Stromal cell of bone marrow (primary cell): ENCODE measurements at regions not wholly inside any gene's neighbourhood (a gene's known extent, or its start where the extent isn't known, plus 50 kb on each side); places are given as distances from the start of the nearest gene placed in this dataset.

Experiments used
- DNase-seq: peaks from one replicate; pipeline ENCODE4 v3.0.0-alpha.2; 2012; ENCODE audit warnings: low read depth

DNA sequence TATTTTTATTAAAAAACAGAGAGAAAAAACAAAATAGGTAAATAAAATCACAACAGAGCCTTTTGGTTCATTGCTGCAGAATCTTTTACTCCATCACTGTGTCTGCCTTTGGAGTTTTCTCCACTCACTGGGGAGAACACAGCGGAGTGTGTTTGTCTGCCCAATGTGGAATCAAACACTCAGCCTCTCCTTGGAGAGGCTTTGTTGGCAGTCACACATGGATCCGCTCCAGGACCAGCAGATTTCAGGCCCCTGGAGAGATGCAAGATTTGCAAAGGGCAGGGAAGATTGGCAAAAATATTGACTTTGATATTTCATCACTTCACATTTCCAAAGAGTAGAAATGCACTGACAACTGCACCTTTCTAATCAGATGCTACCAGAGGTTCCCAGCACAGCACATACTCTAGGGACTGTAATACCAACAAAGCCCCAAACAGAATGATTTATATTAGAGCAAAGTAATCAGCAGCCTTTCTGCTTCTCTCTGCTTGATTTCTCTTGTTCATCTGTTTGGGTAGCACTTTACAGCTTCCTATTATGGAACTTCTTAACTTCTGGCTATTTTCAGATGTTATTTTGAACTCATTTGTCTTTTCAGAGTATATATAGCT, 1898.8 kb upstream of the PIK3C3 start:
- DNase-seq: no peak

DNA sequence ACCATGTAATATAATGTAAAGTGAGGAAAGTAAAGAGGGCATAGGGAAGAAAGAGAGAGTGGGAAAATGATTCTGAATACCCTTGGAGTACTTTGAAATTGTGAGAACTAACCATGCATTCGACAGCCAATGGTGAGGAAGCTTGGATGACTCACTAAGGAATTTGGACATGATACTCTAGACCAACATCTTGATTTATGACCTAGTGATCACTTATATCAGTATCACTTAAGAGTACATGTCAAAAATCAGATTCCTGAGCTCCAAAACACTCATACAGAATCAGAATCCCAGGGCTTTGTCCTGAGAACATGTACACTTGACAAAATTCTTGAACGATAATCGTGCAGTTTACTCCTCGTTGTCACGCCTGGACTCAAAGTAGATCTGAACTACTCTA, 1899.8 kb upstream of the PIK3C3 start:
- no peak for DNase-seq

DNA sequence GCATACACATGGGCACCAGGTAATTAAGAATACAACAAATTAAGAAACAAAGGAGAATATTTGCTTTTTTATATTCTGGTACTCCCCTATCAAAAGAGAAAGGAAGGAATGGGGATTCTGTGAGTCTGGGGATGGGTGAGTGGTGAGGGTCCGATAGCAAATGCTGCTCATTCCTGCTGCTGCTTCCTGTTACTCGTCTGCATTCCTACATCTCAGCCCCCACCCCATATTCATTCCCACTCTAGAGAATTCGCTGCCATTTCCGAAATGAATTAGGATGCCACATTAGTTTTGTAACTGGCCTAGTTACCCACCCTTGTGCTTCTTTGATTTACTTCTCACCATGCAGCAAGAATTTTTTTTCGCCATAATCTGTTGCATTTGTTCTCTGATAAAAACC, 1905.3 kb upstream of the PIK3C3 start:
- no peak for DNase-seq

DNA sequence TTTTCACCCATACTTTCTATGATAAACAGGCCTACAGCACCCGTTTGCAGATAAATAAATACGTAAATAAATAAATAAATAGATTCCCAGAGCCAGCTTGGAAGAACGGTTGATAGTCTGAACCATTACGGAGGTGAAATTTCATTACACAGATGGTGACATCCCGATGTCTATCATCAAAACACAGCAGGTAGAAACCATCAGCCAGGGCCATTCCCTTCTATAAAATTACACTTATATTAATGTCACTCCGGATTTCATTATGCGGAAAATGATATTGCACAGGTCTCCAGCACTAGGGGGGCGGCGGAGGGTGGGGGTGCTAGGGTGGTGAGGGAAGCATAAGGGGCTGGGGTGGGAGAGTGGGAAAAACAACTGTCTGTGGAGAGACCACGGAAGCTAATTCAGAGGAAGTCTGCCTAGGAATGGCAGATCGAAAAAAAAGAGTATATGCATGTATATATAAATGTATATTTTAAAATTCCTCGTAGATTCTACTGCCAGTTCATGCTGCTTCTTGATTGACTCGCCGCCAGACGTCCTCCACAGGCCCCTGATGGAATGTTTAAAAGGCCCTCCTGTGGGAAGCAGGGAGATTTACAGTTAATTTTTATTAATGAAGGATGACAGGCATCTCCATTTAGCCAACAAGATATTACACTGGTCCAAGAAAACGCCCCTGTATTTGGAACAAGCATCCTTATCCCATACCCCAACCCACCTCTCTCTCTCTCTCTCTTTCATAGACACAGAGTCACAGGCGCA, 1906.0 kb upstream of the PIK3C3 start:
- DNase-seq: no peak

DNA sequence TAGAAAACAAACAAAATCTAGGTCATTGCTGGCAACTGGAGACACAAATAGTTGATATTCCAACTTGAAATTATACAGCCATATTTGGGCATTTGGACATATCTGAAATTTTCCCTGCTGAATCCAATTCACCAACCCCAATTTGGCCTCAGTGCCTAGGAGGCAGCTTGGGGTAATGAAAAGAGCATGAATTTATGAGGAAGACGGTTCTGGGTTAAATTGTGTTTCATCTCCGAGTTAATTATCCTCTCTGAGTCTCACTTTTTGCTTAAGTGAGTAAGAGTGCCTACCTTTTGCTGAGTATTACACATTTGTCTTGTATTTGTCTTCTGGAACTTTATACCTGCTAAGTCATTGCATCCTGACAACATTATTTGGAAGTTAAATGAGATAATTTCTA, 1906.8 kb upstream of the PIK3C3 start:
- no peak for DNase-seq

DNA sequence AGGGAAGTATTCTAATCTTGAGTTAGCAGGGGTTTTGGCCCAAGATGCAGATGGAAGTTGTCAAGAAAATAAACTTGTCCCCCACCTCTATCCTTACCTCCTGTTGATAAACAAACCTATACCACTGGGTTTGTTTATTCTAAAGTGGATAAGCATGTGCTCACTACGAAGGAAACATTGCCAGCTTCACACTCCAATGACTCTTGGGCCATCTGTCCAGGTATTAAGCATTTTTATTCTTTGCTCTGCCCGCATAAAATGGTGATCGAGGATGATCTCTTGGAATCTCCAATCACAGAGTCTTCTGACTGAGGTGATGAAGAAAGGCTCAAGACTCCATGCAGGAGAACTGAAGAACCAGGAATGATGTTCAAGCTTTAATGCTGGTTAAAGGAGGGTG, 1908.4 kb upstream of the PIK3C3 start:
- no peak for DNase-seq

DNA sequence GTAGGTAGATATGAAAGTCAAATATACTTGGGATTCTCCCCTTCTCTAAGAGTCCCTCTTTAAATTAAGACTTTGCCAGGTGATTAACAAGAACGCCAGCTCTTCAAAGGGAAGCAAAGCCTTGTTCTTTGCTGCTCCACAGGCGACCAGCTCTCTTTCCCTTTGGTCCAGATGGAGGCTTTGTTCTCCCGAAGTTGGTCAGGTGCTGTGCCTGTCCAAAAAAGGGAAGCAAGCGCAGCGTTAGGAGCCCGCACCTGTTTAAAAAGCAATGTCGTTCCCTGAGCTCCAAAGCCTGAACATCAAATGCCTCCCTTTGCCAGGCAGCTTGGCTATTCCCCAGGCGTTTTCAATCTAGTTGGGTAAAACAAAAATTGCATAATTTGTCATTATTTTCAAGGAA, 1913.1 kb upstream of the PIK3C3 start:
- no peak for DNase-seq

DNA sequence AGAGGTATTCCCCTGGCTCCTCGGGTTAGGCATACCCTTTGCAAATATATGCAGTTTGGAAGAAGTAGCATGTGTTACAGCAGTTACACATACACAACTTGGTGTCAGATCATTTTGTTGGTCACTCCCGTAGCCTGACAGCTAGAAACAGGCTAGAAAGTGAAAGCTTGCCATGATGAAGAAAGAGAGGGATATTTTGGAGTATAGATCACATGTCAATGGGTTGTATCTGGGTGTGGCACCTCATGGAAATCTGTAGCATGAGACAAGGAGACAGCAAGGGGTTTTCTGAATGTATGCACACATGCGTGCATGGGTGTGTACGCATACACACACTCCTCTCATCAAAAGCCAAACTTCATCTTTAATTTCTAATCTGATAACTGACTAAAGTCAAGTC, 1914.5 kb upstream of the PIK3C3 start:
- no peak for DNase-seq

DNA sequence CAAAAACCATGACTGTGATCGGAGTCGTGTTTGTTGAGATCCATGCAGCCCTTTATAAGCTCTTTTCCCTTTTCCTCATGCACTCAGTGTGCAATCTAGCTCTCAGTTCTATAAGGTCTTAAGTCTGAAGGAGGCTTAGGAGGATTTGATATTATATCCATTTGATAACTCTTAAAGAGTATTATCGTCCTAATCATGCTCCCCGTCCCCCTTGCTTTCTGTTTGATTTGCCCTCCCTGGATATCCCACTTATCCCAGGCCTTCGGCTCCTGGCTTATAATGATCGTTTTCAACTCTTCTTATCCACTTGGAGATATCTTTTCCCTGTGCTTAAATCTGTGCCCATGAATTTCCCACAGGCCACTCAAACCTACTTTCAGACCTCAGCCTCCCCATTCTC, 1917.7 kb upstream of the PIK3C3 start:
- no peak for DNase-seq

DNA sequence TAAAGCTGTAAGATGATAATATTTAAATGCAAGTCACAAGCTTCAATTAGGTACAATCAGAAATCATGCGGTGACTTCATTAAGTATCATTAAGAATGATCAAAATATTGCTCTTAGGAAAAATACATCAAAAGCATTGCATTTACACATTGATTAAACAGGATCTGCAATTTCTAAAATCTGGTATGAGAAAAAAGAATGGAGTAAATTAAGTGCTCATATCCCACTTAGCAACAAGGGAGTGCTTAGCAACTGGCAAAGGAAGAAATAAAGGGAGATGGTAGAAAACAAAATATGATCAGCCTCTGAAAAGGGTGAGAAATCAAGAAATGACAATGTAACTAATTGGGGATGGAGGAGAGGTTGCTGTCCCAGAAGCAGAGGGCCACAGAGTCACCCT, 1918.2 kb upstream of the PIK3C3 start:
- no peak for DNase-seq

DNA sequence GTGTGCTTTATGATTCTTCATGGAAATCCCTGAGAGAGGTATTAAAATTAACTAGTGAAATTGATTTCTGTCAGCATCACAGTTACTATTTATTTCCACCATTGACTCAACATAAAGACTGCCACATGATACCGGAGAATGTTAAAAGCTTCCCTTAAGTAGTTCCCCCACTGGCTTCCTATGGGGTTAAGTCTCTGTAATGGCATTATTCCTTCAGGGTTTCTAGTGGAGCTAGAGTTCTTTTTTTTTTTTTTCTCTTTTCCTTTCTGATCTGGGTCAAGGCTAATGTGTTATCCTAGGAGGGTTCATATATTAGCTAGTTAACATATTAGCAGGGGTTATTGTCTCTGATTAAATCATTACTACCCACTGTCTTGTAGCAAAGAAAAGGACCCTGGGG, 1919.1 kb upstream of the PIK3C3 start:
- DNase-seq: no peak

DNA sequence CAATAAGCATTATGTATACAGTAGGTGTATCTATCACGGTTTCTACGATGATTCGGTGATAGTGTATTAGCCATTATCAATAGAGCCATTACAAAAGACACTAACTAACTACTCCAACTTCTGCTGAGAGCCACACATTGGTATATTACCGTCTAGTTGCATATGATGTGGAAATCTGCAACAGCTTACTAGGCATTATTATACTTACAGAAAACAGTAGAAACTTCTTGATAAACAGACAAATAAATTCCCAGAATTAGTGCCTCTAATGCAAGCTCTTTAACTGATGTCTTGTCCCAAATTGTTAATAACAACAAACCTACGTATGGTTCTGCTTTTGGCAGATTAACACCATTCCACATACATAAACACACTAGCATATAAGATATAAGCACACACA, 1923.0 kb upstream of the PIK3C3 start:
- no peak for DNase-seq

DNA sequence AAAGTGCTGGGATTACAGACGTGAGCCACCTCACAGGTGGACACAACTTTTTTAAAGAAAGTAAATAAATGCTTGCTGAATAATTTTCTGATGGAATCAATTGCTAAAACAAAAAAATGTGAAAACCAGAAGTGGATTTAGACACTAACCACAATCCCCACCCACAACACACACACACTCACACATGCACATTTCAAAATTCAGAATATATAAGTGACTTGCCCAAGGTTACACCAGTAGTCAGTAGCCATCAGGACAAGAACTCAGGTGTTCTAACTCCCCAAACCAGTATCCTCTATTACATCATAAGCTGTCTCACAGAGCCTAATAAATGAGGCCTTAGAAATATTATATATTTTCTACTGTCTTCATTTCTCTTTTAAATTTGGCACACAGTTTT, 1923.6 kb upstream of the PIK3C3 start:
- no peak for DNase-seq

DNA sequence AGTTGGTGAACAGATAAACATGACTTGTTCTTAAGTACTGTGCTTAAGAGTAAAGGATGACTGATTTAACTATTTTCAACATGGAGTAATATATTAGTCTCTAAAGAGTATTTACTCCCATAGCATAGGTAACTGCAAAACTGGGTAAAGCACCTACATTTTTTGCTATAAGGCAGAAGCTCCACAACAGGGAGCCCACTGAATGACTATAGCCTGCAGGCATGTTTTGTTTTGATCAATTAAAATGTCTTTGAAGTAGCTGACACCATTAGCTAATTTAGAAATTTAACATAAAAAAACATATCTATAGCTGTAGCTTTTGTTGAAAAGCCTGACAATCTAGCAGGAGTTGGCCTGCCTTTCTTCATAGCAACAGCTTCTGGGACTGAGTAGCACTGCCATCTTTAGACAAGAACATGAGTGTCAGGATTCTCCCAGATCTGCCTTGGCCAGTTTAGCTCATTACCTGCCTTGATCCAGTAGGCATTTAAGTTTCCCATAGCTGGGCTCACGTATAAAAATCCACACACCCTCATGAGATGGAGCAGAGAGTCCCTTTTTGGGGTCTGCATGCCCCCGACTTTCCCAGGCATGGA, 1935.1 kb upstream of the PIK3C3 start:
- no peak for DNase-seq

DNA sequence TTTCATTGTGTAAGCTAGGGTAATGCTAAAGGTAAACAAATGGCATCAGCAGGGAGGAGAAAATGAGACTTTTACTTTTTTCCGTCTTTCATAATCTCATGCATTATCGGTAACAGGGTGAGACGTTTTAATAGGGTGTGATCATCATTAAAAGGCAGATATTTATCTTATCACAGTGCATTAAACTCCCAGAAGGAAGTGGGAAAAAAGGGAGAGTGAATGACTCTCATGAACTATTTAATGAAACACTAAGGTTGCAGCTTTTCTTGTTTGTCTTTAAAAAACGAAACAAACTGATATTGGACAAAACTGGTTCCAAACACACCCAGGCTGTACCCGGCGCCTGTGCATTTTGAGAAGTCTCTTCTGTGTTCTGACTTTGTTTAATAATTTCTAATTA, 1936.8 kb upstream of the PIK3C3 start:
- DNase-seq: no peak

DNA sequence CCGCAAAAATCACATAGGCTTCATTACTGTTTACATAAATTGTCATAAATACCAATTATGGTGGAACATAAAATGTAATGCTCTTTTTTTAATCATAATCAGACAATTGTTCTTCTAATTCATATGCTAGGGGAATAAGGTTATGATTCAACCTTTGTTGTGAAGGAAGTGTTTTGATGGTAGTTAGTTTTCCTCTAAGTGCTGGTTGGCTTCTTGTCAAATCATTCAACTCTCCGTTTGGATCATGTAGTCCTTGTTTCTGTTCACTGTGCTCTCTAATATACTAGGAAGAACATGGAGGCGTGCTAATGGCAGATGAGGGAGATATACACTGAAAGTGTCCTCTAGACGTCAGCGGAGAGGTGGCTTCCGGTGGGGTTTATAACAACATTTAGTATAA, 1938.0 kb upstream of the PIK3C3 start:
- DNase-seq: no peak

DNA sequence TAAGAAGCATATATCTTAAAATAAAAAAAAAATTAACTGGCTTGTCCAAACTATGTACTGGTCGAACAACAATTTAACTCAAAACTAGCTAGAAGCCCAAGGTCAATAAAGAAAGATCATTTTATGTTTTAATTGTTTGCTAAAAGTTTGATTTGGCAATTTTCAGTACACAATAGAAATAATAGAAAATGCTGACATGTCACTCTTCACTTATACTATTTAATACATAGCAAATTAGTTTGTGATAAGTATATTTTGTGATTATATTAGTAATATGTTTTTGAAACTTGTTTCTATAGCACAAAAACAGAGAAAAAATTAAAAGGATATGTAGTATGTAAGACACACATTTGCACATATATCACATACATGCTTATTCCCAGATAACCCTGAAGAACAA, 1938.6 kb upstream of the PIK3C3 start:
- no peak for DNase-seq

DNA sequence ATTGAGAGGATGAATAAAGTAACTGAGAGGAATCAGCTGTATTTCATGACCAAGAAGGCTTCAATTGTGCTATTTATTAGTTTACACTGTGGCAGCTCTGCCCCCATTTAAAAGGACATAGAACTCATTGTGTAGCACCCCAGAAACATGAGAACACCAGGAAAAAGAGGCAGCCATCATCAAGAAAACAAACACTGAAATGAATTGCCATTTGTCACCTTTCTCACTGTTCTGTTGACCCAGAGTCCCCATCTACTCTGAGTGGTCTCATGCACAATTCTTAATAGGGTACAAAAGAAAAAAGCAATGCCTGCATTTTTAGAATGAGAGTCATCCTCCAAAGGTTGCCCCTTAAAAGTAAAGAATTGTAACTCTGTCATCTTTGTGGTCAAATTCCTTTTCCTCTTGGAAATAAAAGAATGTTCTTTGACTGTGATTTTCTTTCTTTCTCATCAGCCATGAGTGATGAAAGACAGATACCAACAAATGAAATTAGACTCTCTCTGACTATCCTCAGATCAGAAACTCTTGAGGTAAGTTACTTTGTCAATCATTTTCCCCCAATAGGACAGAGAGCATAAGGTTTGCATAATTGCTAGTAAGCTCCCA, 1941.9 kb upstream of the PIK3C3 start:
- no peak for DNase-seq

DNA sequence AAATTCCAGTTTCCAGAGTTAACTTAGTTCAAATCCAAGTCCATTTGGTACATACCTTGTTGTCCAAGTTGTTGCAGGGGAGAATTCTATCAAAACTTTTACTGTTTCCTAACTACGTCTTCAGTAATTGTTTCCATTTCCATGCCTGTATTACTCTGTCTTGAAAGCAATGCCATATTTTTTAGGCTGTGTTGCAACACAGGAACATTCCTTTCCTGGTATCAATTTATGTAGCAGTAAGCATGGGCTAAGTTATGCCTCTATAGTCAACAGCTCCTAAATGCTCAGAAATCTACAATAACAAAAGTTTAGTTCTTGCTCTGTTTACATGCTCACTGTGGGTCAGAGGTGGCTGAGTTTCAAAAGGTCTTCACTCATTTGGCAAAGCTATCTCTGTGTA, 1943.8 kb upstream of the PIK3C3 start:
- DNase-seq: no peak

DNA sequence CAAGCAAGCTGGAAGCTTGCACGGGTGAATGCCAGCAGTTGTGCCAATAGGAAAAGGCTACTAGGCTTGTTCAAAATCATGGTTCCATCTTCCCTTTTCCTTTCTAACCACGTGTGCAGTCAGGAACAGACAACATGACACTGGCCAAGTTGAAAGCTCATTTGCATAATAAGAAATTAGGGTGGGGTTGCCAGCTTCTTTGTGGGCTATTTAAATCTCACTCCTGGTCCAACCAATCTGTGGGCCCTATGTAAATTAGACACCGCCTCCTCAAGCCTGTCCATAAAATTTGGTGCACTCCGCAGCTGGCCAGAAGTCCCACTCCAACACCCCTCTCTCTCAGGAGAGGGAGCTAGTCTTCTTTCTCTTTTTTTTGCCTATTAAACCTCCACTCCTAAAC, 1948.4 kb upstream of the PIK3C3 start:
- DNase-seq: no peak

DNA sequence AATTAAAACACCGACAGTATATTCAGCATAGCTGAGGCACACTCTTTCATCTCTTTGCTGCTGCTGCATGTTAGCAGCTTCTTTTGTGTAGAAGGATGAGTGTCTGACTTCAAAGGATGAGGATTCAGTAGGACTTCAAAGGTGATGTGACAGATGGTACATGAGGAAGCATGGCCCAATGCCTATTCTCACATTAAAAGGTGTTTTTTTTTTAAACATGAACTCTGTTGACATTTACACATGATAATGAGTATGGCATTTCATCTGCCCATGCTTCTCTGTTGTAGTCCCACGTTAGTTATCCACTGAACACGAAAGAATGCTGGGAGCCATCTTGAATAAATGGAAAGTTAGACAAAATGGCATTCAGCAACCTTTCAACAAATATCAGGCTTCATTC, 1950.8 kb upstream of the PIK3C3 start:
- no peak for DNase-seq

DNA sequence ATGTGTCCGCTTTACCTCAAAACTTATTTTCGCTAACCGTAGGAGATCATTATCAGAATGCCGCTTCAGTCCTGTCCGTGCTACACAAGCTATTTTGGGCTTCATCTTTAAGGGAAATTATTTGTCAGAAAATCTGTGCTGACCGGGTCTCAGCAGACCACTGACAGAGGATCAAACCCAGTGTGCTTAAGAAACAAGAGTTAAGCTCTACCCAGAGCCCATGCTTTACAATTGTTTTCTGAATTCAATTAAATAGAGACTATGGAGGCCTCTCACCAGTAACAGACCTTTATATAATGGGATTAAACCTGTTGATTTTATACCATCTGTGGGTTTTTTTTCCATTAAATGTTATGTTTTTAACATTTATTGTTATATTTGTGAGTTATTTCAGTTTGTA, 1956.7 kb upstream of the PIK3C3 start:
- no peak for DNase-seq

DNA sequence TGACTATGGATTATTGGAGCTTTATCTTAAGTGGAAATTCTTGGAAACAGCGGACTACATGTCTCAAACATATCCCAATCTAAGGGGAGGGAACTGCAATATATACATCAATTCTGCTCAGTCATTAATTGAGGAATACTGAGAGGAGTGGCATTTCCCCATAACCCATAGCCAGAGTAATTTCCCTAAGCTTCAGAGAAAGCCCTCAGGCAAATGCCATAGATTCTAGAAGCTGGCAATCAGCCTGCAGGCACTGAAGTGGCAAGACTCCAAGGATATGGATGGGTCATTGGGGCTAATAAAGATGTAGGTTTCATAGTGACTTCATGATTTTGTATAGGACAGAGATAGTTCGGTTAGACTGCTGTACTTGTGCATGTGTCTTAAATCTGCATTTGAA, 1960.5 kb upstream of the PIK3C3 start:
- no peak for DNase-seq
